ENCODE measurements at regions not wholly inside any gene's neighbourhood (a gene's known extent, or its start where the extent isn't known, plus 50 kb on each side); places are given as distances from the start of the nearest gene placed in this dataset.
"Not testable (repeated sequence)": the region's sequence is repeated elsewhere in the genome, so short reads cannot be mapped to it uniquely, and the experiment has no call there.

GRCh38 chr14:35944847-35945246 is 118.7 kb downstream of the BRMS1L start:
- intact Hi-C loops (cut with micrococcal nuclease) = no loop called here

GRCh38 chr14:35940291-35940690 is 114.2 kb downstream of the BRMS1L start:
- intact Hi-C loops (cut with micrococcal nuclease) = loop anchor here (1.0 kb wide), 1 partner anchor 8 kb away; no protein-coding TSS in a partner anchor

GRCh38 chr14:35938770-35939169 is 112.6 kb downstream of the BRMS1L start:
- intact Hi-C loops (cut with micrococcal nuclease) = no loop called here

GRCh38 chr14:35934499-35934898 is 108.4 kb downstream of the BRMS1L start:
- intact Hi-C loops (cut with micrococcal nuclease) = loop anchor here (5.0 kb wide), 1 partner anchor 52 kb away; no protein-coding TSS in a partner anchor

GRCh38 chr14:35932659-35933159 is 106.6 kb downstream of the BRMS1L start:
- intact Hi-C loops (cut with micrococcal nuclease) = loop anchor here (1.0 to 5.0 kb wide), 4 partner anchors 8 to 388 kb away; partner anchors contain the start of genes BRMS1L and MBIP

- intact Hi-C loops (cut with micrococcal nuclease) = loop anchor here (1.0 to 5.0 kb wide), 4 partner anchors 8 to 389 kb away; partner anchors contain the start of genes BRMS1L and MBIP
Measured at GRCh38 chr14:35932136-35932535, 106.0 kb downstream of the BRMS1L start.

- intact Hi-C loops (cut with micrococcal nuclease) = loop anchor here (5.0 kb wide), 1 partner anchor 49 kb away; no protein-coding TSS in a partner anchor
Measured at GRCh38 chr14:35931346-35931745, 105.2 kb downstream of the BRMS1L start.

GRCh38 chr14:35929186-35929585 is 103.0 kb downstream of the BRMS1L start:
- intact Hi-C loops (cut with micrococcal nuclease) = no loop called here

- intact Hi-C loops (cut with micrococcal nuclease) = no loop called here
Measured at GRCh38 chr14:35927727-35928126, 101.6 kb downstream of the BRMS1L start.

GRCh38 chr14:35925319-35925718 is 99.2 kb downstream of the BRMS1L start:
- intact Hi-C loops (cut with micrococcal nuclease) = no loop called here

- intact Hi-C loops (cut with micrococcal nuclease) = not testable (repeated sequence)
Measured at GRCh38 chr14:35922590-35922989, 96.5 kb downstream of the BRMS1L start.

- intact Hi-C loops (cut with micrococcal nuclease) = no loop called here
Measured at GRCh38 chr14:35921745-35922144, 95.6 kb downstream of the BRMS1L start.

Data from T-helper 2 cell treated with Interferon-gamma antibody and Interleukin-4, amounts not matched to agents 100 ng/mL and 5 ng/mL, for 36 hours (primary cell).